GM06990 (cell line): ENCODE measurements at regions not wholly inside any gene's neighbourhood (a gene's known extent, or its start where the extent isn't known, plus 50 kb on each side); places are given as distances from the start of the nearest gene placed in this dataset.

Source experiments
- DNase-seq: peaks from one replicate; pipeline ENCODE4 v3.0.0-alpha.2; 2011; ENCODE audit not compliant: insufficient read length; ENCODE audit errors: extremely low read depth
- H3K27me3 ChIP-seq: replicated peaks from 2 replicates; pipeline ENCODE4 v1.6.0; 2011; ENCODE audit warnings: low read length; ENCODE audit not compliant: control insufficient read depth, insufficient read depth
- H3K36me3 ChIP-seq: 2 replicates; pipeline ENCODE4 v1.5.1; 2011; ENCODE audit warnings: low read length; ENCODE audit not compliant: control insufficient read depth, insufficient read depth
- H3K4me3 ChIP-seq: replicated peaks from 2 replicates; pipeline ENCODE4 v1.5.1; 2011; ENCODE audit warnings: low read depth, mild to moderate bottlenecking, control low read depth, low read length
- CTCF ChIP-seq: IDR thresholded peaks from 2 replicates; pipeline ENCODE4 v1.5.1; 2011; ENCODE audit warnings: low read length, control low read depth, mild to moderate bottlenecking, inconsistent platforms; ENCODE audit not compliant: insufficient read depth, poor library complexity, severe bottlenecking

DNA sequence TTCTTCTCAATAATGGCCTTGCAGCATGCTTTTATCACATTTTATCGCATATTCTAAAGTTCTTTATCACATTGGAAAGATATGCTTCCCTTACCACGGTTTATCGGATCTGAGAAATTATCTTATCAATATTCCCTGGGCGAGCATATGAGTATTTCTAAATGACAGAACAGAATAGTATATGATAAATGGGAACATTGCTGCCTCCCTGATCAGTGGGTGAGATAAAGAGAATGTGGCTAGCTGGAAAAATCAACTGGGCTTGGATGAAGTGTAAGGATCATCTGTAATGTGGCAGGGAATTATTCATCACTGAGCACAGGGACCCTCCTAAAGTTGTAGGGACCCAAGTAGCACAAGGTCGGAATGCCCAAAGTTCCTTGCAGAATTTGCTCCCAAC is 667.4 kb upstream of the NRP1 start:
- no peak overlapping the region for H3K4me3 ChIP-seq
- DNase-seq: no peak

DNA sequence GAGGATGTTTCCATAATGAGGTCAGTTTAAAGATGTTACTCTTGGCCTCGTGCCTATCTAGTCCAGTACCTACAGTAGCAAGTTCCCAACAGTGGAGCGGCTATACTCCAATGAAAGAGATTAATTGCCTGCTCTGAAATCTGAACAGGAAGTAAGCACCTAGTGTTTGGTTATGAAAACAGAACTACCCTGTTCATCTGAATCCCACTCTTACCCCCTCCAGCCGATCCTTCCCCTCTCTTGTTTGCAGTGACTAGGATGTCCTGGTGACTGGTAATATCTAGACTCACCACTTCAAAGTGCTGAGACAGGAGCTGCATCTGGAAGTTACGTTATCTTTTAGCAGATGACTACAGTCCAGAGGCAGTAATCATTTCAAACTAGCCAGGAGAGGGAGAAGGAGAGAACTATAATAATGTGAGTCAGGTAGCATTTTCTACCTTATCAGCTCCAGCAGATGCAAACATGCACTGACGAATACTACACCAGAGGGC is 666.7 kb upstream of the NRP1 start:
- no peak for TF ChIP-seq CTCF
- H3K36me3 ChIP-seq: no peaks in the 10 kb centered on the region
- no peak for DNase-seq
- H3K4me3 ChIP-seq: no peak overlapping the region
- no peaks in the 10 kb centered on the region for H3K27me3 ChIP-seq

More for the DNA sequence above, 667.4 kb upstream of the NRP1 start:
- Histone ChIP-seq H3K27me3 (no peaks in the 10 kb centered on the region), H3K36me3 (no peaks in the 10 kb centered on the region)
- TF ChIP-seq CTCF: no peak

DNA sequence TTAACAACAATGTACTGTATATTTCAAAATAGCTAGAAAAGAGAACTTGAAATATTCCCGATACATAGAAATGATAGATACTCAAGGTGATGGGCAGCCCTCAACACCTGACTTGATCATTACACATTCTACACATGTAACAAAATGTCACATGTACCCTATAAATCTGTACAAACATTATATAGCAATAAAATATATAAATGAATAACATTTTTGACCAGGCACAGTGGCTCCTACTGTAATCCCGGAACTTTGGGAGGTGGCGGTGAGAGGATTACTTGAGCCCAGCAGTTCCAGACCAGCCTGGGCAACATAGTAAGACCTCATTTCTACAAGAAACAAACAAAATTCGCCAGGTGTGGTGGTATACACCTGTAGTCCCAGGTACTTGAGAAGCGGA is 659.5 kb upstream of the NRP1 start:
- no peaks in the 10 kb centered on the region for H3K27me3 ChIP-seq
- no peak for DNase-seq
- H3K4me3 ChIP-seq: no peak overlapping the region
- no peak for TF ChIP-seq CTCF
- H3K36me3 ChIP-seq: no peaks in the 10 kb centered on the region

- DNase-seq: no peak
- Histone ChIP-seq H3K27me3 (no peaks in the 10 kb centered on the region), H3K36me3 (no peaks in the 10 kb centered on the region), H3K4me3 (no peak overlapping the region)
- TF ChIP-seq CTCF: no peak
These were observed 657.5 kb upstream of the NRP1 start for GRCh38 chr10:33991924-33992323.

DNA sequence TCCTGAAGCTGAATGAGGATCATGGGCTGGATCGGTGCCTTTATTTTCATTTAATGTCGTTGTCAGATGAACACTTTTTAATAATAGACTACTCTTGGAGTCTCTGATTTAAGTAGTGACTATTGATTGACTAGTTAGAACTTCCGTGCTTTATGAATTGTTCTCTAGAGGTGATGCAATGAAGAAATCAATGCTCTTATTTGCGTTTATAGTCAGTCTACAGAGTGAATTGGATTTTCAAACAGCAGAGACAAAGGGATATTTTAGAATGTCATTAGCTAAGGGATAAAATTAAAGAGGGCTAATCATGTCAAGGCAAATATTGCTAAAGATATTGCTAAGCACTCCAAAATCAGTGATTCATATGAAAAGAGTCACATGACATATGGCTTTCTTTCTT is 652.0 kb upstream of the NRP1 start:
- TF ChIP-seq CTCF: no peak
- H3K4me3 ChIP-seq: no peak overlapping the region
- H3K27me3 ChIP-seq: no peaks in the 10 kb centered on the region
- no peaks in the 10 kb centered on the region for H3K36me3 ChIP-seq
- DNase-seq: no peak

GRCh38 chr10:33986016-33986415 is 651.5 kb upstream of the NRP1 start:
- Histone ChIP-seq H3K27me3 (no peaks in the 10 kb centered on the region), H3K36me3 (no peaks in the 10 kb centered on the region), H3K4me3 (no peak overlapping the region)
- no peak for DNase-seq
- no peak for TF ChIP-seq CTCF
